Renal cortical epithelial cell (primary cell): ENCODE measurements at regions not wholly inside any gene's neighbourhood (a gene's known extent, or its start where the extent isn't known, plus 50 kb on each side); places are given as distances from the start of the nearest gene placed in this dataset.
"Not testable (repeated sequence)": the region's sequence is repeated elsewhere in the genome, so short reads cannot be mapped to it uniquely, and the experiment has no call there.

Experiments
- DNase-seq: peaks from one replicate; pipeline ENCODE4 v3.0.0-alpha.2; 2011; ENCODE audit warnings: low read depth

DNA sequence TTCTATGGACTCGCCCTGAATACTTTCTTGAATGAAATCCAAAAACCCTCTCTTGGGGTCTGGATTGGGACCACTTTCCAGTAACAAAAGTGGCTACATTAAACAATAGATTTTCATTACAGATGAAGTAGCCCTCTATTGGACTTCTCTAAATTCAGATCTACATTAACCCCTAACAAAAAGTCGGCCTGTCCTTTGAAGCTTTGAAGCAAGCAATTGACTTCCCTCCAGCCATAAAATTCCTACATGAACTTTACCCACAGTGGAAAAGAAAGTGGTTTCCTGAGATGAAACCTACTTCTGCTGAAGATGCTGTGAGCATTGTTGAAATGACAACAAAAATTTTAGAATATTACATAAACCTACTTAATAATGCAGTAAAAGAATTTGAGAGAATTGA lies 967.1 kb upstream of the ROBO1 start:
- no peak for DNase-seq

GRCh38 chr3:80734483-80734882 lies 966.7 kb upstream of the ROBO1 start:
- no peak for DNase-seq

GRCh38 chr3:80733522-80734176 lies 965.9 kb upstream of the ROBO1 start:
- peak; percentile 80 for DNase-seq

- DNase-seq = not testable (repeated sequence)
These were observed 959.8 kb upstream of the ROBO1 start for GRCh38 chr3:80727561-80727960.

- DNase-seq = not testable (repeated sequence)
These were observed 942.0 kb upstream of the ROBO1 start for GRCh38 chr3:80709597-80710322.

GRCh38 chr3:80705290-80705689 lies 937.5 kb upstream of the ROBO1 start:
- DNase-seq = no peak

- DNase-seq = no peak
These were observed 933.6 kb upstream of the ROBO1 start for GRCh38 chr3:80701349-80701748.

GRCh38 chr3:80697291-80697690 lies 929.5 kb upstream of the ROBO1 start:
- DNase-seq = no peak

- DNase-seq = peak; percentile 84
These were observed 928.5 kb upstream of the ROBO1 start for GRCh38 chr3:80696280-80696679.

DNA sequence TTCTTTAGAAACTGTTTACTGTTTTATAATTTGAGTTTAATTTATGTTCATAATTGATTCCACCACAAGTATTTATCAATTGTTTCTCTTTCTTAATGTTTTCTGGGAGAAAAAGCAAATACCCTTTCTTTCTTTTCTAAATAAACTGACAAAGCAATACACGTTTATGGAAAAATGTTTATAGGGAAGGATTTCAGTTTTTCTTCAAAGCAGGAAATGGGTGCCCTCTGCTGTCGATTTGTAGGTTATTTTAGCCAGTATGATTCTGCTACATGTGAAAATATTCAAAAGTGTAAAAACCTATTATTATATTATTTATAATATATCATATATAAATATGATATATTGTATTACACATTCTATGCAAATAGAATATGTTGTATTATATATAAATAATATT lies 921.0 kb upstream of the ROBO1 start:
- peak; percentile 16 for DNase-seq

GRCh38 chr3:80682951-80683350 lies 915.2 kb upstream of the ROBO1 start:
- DNase-seq = no peak

GRCh38 chr3:80682235-80682634 lies 914.4 kb upstream of the ROBO1 start:
- no peak for DNase-seq

GRCh38 chr3:80677796-80678195 lies 910.0 kb upstream of the ROBO1 start:
- no peak for DNase-seq

- DNase-seq = no peak
These were observed 909.1 kb upstream of the ROBO1 start for GRCh38 chr3:80676866-80677265.

- no peak for DNase-seq
These were observed 908.5 kb upstream of the ROBO1 start for GRCh38 chr3:80676261-80676660.

GRCh38 chr3:80675790-80676189 lies 908.0 kb upstream of the ROBO1 start:
- no peak for DNase-seq

DNA sequence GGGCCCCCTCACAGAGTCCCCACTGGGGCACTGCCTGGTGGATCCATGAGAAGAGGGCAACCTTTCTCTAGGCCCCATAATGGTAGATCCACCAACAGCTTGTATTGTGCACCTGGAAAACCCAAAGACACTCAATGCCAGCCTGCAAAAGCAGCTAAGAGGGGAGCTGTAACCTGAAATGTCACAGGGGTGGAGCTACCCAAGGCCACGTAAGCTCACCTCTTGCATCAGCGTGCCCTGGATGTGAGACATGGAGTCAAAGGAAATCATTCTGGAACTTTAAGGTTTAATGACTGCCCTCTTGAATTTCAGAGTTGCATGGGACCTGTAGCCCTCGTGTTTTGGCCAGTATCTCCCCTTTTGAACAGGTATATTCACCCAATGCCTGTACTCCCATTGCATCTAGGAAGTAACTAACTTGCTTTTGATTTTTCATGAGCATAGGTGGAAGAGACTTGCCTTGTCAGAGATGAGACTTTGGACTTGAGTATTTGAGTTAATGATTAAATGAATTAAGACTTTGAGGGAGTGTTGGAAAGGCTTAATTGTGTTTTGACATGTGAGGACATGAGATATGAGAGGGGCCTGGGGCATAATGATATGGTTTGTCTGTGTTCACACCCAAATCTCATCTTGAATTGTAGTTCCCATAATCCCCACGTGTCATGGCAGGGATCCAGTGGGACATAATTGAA lies 900.9 kb upstream of the ROBO1 start:
- no peak for DNase-seq

GRCh38 chr3:80668100-80668499 lies 900.3 kb upstream of the ROBO1 start:
- no peak for DNase-seq

DNA sequence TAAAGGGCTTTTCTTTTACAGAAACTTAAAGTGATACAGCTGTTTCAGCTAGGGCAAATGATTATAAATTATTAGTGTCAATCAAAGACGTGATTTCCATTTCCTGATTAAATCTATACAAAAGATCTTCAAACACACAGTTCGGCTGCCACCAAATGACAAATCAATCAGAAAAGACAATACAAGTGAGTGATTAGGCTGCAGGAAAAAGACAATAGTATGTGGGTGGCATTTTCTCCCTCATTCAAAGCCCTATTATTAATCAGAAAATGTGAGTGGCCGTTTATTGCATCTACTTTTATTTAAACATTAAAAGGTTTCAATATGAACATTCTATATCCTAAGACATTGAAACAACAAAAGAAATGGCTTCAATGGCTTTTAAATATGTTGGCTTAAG lies 895.6 kb upstream of the ROBO1 start:
- DNase-seq = no peak

DNA sequence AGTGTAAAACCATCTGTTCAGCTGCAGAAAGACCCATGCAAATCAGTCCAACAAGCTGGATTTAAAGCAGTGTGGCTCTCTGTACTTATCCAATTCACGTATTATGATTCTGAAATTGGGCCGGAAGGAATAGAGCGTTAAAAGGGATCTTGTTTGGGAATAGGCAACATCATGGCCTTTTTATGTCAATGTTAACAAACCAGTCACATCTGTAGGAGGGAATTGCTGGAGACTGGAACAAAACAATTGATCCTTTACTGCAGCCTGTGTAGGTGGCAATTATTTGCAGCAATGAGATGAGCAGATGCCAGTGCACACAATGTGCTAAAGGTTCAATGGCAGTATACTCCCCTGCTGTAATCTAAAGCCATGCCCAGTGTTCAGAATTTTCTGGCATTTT lies 887.4 kb upstream of the ROBO1 start:
- DNase-seq = no peak

DNA sequence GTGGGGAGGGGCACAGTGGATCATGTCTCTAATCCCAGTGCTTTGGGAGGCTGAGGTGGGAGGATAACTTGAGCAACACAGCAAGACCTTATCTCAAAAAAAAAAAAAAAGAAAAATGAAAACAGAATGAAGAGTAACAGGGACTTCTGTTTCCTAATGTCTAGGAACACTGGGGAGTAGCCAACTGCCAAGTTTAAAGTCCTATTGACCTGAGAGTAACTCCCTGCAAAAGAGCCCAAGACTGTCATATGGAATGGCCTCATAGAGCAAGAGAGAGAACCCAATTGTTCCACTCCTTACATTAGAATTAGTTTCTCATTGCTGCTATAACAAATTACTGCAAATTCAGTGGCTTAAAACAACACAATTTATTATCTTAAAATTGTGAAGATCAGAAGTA lies 881.4 kb upstream of the ROBO1 start:
- DNase-seq = no peak

DNA sequence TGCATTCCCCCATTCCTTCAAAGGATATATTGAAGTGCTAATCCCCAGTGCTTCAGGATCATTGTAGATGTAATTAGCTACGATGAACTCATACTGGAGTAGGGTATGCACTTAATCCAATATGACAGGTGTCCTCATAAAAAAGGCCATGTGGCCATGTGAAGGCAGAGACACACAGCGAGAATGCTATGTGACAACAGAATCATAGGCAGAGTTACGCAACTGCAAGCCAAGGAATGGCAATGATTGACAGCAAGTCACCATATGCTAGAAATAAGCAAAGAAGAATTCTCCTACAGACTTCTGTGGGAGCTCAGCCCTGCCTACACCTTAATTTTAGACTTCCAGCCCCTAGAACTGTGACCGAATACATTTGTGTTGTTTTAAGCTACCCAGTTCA lies 875.6 kb upstream of the ROBO1 start:
- no peak for DNase-seq
